ENCODE measurements at regions not wholly inside any gene's neighbourhood (a gene's known extent, or its start where the extent isn't known, plus 50 kb on each side); places are given as distances from the start of the nearest gene placed in this dataset.
"Not testable (repeated sequence)": the region's sequence is repeated elsewhere in the genome, so short reads cannot be mapped to it uniquely, and the experiment has no call there.

GRCh38 chr19:23481043-23481442 is 85.8 kb upstream of the ZNF91 start:
- intact Hi-C loops (cut with micrococcal nuclease), result no loop called here
- Mint-ChIP-seq H3K4me3 (no peak overlapping the region), H3K27me3 (no peaks in the 10 kb centered on the region), H3K27ac (no peak overlapping the region), H3K36me3 (ENCODE audit: low read depth) (no peaks in the 10 kb centered on the region), H3K4me1 (no peaks in the 10 kb centered on the region), H3K9me3 (peaks cover 49% of the 10 kb centered on the region)
- DNase-seq, result no peak

DNA sequence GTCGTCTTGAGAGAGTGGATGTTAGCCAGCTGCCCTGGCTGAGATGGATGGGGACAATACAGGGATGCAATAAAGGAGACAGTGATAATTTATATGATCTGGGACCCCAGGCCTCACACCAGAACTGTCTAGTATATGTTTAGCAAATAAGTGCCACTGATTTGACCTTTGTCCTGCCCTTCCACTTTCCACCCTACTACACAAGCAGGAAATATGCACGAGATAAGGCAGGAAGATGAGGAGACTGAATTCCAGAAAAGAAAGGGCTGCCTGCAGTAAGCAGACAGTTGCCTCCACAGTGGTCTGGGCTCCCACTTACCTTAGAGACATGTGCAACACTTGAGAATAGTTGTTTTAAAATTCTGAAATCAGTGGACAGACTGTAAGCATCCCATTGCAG is 80.2 kb upstream of the ZNF91 start:
- no peaks in the 10 kb centered on the region for H3K4me1 Mint-ChIP-seq
- DNase-seq, result no peak
- H3K27me3 Mint-ChIP-seq, result no peaks in the 10 kb centered on the region
- no peak overlapping the region for H3K27ac Mint-ChIP-seq
- H3K4me3 Mint-ChIP-seq, result no peak overlapping the region
- no peaks in the 10 kb centered on the region for H3K36me3 Mint-ChIP-seq (ENCODE audit: low read depth)
- H3K9me3 Mint-ChIP-seq, result peaks cover 34% of the 10 kb centered on the region
- intact Hi-C loops (cut with micrococcal nuclease), result no loop called here

GRCh38 chr19:23474761-23475160 is 79.5 kb upstream of the ZNF91 start:
- Mint-ChIP-seq H3K4me1 (no peaks in the 10 kb centered on the region), H3K9me3 (peaks cover 35% of the 10 kb centered on the region), H3K27me3 (no peaks in the 10 kb centered on the region), H3K4me3 (no peak overlapping the region), H3K27ac (no peak overlapping the region), H3K36me3 (ENCODE audit: low read depth) (no peaks in the 10 kb centered on the region)
- DNase-seq, result no peak
- intact Hi-C loops (cut with micrococcal nuclease), result no loop called here

GRCh38 chr19:23474172-23474571 is 78.9 kb upstream of the ZNF91 start:
- H3K27ac Mint-ChIP-seq, result no peak overlapping the region
- H3K9me3 Mint-ChIP-seq, result peaks cover 35% of the 10 kb centered on the region
- no peaks in the 10 kb centered on the region for H3K27me3 Mint-ChIP-seq
- no peaks in the 10 kb centered on the region for H3K36me3 Mint-ChIP-seq (ENCODE audit: low read depth)
- H3K4me1 Mint-ChIP-seq, result no peaks in the 10 kb centered on the region
- DNase-seq, result no peak
- H3K4me3 Mint-ChIP-seq, result no peak overlapping the region
- intact Hi-C loops (cut with micrococcal nuclease), result no loop called here

DNA sequence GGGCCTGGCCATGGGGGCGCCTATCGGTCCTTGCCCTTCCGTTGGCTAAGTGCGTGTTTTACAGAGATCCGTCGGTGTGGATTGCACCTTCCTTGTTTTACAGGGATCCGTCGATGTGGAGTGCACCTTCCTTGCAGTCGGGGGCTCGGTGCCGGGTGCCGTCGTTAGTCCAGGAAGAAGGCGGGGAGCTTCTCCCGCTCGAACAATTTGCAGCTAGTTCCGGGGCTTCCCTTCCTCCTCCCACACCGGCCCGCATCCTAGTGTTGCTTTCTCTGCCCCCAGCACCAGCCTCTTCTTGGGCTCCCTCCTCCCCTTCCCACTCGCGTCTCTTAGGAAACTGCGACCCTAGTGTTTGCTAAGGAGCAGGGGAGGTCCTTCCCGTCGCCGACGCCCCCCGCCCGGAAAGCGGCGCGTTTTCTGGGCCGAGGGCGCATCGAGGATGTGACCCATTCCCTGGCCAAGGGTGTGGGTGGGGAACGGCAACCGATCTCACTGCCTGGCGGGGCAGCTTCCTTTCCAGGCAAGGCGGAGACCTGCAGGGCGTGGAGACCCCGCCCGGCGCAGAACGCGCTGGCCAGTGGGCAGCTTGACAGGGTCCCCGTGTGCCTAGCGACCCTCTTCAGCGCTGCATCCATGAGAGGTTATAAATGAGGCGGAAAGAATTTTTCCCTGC is 75.7 kb upstream of the ZNF91 start:
- intact Hi-C loops (cut with micrococcal nuclease), result no loop called here
- H3K4me1 Mint-ChIP-seq, result no peaks in the 10 kb centered on the region
- DNase-seq, result no peak
- no peaks in the 10 kb centered on the region for H3K27me3 Mint-ChIP-seq
- no peak overlapping the region for H3K27ac Mint-ChIP-seq
- H3K4me3 Mint-ChIP-seq, result no peak overlapping the region
- H3K9me3 Mint-ChIP-seq, result peaks cover 49% of the 10 kb centered on the region
- H3K36me3 Mint-ChIP-seq (ENCODE audit: low read depth), result peaks cover 4% of the 10 kb centered on the region

- H3K36me3 Mint-ChIP-seq (ENCODE audit: low read depth); H3K4me3 Mint-ChIP-seq; DNase-seq; H3K4me1 Mint-ChIP-seq; H3K27me3 Mint-ChIP-seq; H3K27ac Mint-ChIP-seq; intact Hi-C loops (cut with micrococcal nuclease): not testable (repeated sequence)
- peaks cover 61% of the 10 kb centered on the region for H3K9me3 Mint-ChIP-seq
These were observed 69.1 kb upstream of the ZNF91 start for GRCh38 chr19:23464349-23464748.

- intact Hi-C loops (cut with micrococcal nuclease), result no loop called here
These were observed 65.8 kb upstream of the ZNF91 start for GRCh38 chr19:23461120-23461519.

DNA sequence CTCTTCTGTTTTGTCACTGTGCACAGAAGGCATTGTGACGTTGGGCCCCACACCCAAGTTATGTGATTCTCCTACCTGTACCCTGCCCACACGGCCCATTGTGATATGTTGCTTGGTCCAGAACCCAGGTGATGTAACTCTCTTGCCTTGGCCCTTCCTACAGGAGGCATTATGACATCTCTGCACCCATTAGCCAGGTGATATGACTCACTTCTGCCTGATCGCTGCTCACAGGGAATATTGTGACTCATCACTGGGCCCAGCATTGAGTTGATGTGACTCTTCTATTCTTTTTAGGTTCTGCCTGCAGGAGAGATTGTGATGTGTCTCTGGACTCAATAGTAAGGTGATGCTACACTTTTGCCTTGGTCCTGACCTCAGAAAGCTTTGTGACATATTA is 65.4 kb upstream of the ZNF91 start:
- Mint-ChIP-seq H3K4me1 (no peaks in the 10 kb centered on the region), H3K27ac (no peak overlapping the region), H3K4me3 (no peak overlapping the region), H3K9me3 (peaks cover 39% of the 10 kb centered on the region), H3K27me3 (no peaks in the 10 kb centered on the region), H3K36me3 (ENCODE audit: low read depth) (no peaks in the 10 kb centered on the region)
- no peak for DNase-seq
- intact Hi-C loops (cut with micrococcal nuclease), result no loop called here

More at GRCh38 chr19:23461120-23461519, 65.8 kb upstream of the ZNF91 start:
- Mint-ChIP-seq H3K36me3 (ENCODE audit: low read depth) (no peaks in the 10 kb centered on the region), H3K27ac (no peak overlapping the region), H3K27me3 (no peaks in the 10 kb centered on the region), H3K4me1 (no peaks in the 10 kb centered on the region), H3K4me3 (no peak overlapping the region), H3K9me3 (peaks cover 44% of the 10 kb centered on the region)
- no peak for DNase-seq
